ENCODE measurements at regions not wholly inside any gene's neighbourhood (a gene's known extent, or its start where the extent isn't known, plus 50 kb on each side); places are given as distances from the start of the nearest gene placed in this dataset.

DNA sequence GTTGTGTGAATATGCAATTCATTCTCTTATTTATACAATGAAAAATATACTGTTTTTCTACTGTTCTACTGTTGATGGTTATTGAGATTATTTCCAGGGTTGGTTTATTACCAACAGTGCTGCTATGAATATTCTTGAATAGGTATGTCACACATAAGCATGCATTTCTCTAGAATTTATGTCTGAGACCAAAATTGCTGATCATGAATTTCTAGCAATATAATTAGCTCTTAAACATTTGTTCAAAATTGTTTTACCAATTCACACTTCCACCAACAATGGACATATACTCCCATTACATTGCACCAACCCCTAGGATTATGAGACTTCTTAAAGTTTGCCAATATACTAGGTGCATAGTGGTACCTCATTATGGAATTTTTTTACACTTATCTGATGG, 164.1 kb upstream of the KCNQ5 start:
- DNase-seq: no peak
- Histone ChIP-seq H3K27me3 (no peaks in the 10 kb centered on the region), H3K27ac (no peak overlapping the region), H3K4me3 (no peak overlapping the region), H3K4me1 (no peaks in the 10 kb centered on the region), H3K36me3 (no peaks in the 10 kb centered on the region), H3K9me3 (no peaks in the 10 kb centered on the region)
- TF ChIP-seq, protein P1, sequence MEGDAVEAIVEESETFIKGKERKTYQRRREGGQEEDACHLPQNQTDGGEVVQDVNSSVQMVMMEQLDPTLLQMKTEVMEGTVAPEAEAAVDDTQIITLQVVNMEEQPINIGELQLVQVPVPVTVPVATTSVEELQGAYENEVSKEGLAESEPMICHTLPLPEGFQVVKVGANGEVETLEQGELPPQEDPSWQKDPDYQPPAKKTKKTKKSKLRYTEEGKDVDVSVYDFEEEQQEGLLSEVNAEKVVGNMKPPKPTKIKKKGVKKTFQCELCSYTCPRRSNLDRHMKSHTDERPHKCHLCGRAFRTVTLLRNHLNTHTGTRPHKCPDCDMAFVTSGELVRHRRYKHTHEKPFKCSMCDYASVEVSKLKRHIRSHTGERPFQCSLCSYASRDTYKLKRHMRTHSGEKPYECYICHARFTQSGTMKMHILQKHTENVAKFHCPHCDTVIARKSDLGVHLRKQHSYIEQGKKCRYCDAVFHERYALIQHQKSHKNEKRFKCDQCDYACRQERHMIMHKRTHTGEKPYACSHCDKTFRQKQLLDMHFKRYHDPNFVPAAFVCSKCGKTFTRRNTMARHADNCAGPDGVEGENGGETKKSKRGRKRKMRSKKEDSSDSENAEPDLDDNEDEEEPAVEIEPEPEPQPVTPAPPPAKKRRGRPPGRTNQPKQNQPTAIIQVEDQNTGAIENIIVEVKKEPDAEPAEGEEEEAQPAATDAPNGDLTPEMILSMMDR (IDR thresholded peaks at IDR 0.05): no peak
- TF ChIP-seq POLR2A (IDR thresholded peaks at IDR 0.05): no peak
- intact Hi-C loops (cut with DNase I): no loop called here

DNA sequence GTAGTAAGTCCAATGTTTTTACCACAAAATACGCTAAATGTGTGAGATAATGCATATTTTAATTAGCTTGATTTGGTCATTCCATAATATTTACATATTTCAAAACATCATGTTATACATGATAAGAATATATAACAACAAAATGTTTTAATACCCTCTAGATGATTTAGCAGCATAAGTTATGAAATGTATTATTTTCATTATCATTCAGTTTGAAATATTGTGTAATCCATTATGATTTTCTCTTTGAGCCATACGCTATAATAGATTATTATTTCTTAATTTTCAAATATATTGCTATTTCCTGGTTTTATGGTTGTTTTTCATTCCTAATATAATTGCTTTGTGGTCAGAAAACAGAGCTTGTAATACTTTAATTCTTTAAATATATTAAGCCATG, 163.3 kb upstream of the KCNQ5 start:
- H3K27me3 ChIP-seq: no peaks in the 10 kb centered on the region
- TF ChIP-seq, protein P1 (IDR thresholded peaks at IDR 0.05): no peak
- TF ChIP-seq POLR2A (IDR thresholded peaks at IDR 0.05): no peak
- no peak overlapping the region for H3K27ac ChIP-seq
- H3K4me1 ChIP-seq: no peaks in the 10 kb centered on the region
- no peak overlapping the region for H3K4me3 ChIP-seq
- no peak for DNase-seq
- no peaks in the 10 kb centered on the region for H3K36me3 ChIP-seq
- H3K9me3 ChIP-seq: no peaks in the 10 kb centered on the region
- intact Hi-C loops (cut with DNase I): no loop called here
- 90 to 92% methylated on average over 2 of the region's 2 CpGs for WGBS, 2 donors

DNA sequence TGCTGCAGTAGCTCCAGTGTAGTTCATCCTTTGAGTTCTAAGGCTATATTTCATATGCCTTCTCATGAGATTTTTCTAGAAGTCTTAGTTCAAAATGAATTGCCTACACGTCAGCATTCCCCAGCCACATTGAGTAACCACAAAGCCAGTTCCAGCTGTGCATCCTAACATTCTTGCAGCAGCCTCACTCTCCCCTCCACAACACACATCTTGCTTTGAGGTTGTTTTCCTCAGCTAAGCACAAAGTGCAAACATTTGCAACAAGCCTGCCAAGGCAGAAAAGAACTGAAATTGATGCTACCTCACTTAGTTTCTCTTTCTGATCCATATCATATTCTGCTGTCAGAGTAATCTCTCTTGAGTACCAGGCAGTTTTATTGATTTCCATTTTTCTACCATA, 160.7 kb upstream of the KCNQ5 start:
- Histone ChIP-seq H3K27me3 (no peaks in the 10 kb centered on the region), H3K27ac (no peak overlapping the region), H3K4me1 (no peaks in the 10 kb centered on the region), H3K36me3 (no peaks in the 10 kb centered on the region), H3K4me3 (no peak overlapping the region), H3K9me3 (no peaks in the 10 kb centered on the region)
- TF ChIP-seq, protein P1 (IDR thresholded peaks at IDR 0.05): no peak
- no peak for TF ChIP-seq POLR2A (IDR thresholded peaks at IDR 0.05)
- 28 to 50% methylated on average over 1 of the region's 1 CpG for WGBS, 2 donors
- no peak for DNase-seq
- intact Hi-C loops (cut with DNase I): no loop called here

DNA sequence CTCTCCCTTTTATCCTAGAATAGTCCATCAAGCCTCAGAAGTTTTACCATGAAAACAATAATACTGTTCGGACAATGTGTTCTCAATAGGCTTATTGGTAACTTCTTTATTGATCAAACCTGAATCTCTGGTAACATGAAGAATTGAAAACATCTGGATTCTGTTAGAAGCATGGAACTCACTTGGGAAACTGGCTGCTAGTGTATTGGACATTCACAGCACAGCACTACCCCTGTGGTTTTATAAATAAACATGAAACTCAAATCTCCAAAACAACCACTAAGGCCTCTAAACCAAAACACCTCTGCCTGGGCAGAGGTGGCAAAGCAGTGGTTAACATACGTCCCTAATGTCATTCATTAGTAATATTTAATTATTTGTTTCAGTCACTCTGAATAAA, 157.6 kb upstream of the KCNQ5 start:
- H3K27ac ChIP-seq: no peak overlapping the region
- H3K4me3 ChIP-seq: no peak overlapping the region
- no peaks in the 10 kb centered on the region for H3K27me3 ChIP-seq
- intact Hi-C loops (cut with DNase I): no loop called here
- DNase-seq: no peak
- WGBS, 2 donors: 62 to 71% methylated on average over 2 of the region's 2 CpGs
- no peaks in the 10 kb centered on the region for H3K9me3 ChIP-seq
- H3K36me3 ChIP-seq: no peaks in the 10 kb centered on the region
- H3K4me1 ChIP-seq: no peaks in the 10 kb centered on the region
- no peak for TF ChIP-seq POLR2A (IDR thresholded peaks at IDR 0.05)
- TF ChIP-seq, protein P1 (IDR thresholded peaks at IDR 0.05): no peak

DNA sequence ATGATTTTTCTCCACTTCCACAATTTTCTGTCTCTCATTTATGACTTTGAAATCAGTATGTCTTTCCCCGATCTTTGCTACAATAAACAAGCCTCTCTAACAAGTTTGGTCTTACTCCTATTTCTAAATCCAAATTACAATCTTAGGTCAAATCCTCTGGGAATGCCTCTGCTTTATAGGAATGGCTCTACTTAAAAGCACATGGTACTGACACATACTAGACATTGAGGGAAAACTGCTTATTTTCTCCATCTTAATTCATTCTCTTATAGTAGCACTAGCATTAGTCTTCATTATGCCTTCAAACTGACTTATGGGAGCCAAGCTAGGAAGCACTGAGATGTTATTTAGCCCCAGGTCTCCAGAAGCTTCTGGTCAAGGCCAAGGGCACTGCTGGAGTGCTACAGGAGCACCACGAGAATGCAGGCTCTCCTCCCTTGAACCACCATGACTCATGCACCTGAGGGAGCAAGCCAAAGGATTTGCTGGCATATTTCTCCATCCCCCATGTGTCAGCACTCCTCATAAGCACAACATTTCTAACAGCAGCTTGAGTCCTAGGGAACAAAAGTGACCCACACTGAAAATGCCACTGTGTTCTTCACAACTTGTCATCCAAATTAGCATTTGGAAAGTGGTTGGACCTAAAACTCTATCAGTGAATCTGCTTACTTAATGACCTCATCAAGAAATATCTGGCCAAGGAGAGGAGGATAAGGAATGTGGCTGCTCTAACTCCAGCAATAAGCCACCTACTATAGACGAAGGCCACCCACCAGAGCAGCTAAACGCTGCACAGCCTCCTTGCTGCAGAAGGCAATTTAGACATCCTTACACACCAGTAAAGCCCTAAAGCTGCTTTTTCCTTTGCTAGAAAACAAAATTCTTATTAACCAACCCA, 156.8 kb upstream of the KCNQ5 start:
- H3K9me3 ChIP-seq: no peaks in the 10 kb centered on the region
- WGBS, 2 donors: 51 to 52% methylated on average over 4 of the region's 4 CpGs
- no peak overlapping the region for H3K27ac ChIP-seq
- H3K4me3 ChIP-seq: no peak overlapping the region
- H3K4me1 ChIP-seq: no peaks in the 10 kb centered on the region
- TF ChIP-seq POLR2A (IDR thresholded peaks at IDR 0.05): no peak
- TF ChIP-seq, protein P1 (IDR thresholded peaks at IDR 0.05): no peak
- intact Hi-C loops (cut with DNase I): no loop called here
- H3K36me3 ChIP-seq: no peaks in the 10 kb centered on the region
- no peak for DNase-seq
- no peaks in the 10 kb centered on the region for H3K27me3 ChIP-seq

Data from esophagus squamous epithelium (tissue), 5 donors.